Stimulated activated CD4-positive, alpha-beta T cell treated with anti-CD3 and anti-CD28 coated beads, Interleukin-1b, Interleukin-23, amount 100 ng/mL, for 24 hours (primary cell): ENCODE measurements at regions not wholly inside any gene's neighbourhood (a gene's known extent, or its start where the extent isn't known, plus 50 kb on each side); places are given as distances from the start of the nearest gene placed in this dataset.

Source experiments
- DNase-seq, 4 experiments: peaks; one replicate each; pipeline ENCODE4 v3.0.0-alpha.2; 2020; ENCODE audit warnings: low read depth in 4 of 4, low spot score in 1 of 4

GRCh38 chr21:27129694-27130093 lies 162.8 kb upstream of the ADAMTS5 start:
- DNase-seq = no peak

GRCh38 chr21:27129215-27129614 lies 162.3 kb upstream of the ADAMTS5 start:
- DNase-seq = no peak

- DNase-seq = no peak
Observed at GRCh38 chr21:27126140-27126539, 159.3 kb upstream of the ADAMTS5 start.

GRCh38 chr21:27122686-27123085 lies 155.8 kb upstream of the ADAMTS5 start:
- no peak for DNase-seq

GRCh38 chr21:27114111-27114510 lies 147.2 kb upstream of the ADAMTS5 start:
- DNase-seq = no peak

- no peak for DNase-seq
Observed at GRCh38 chr21:27112186-27112585, 145.3 kb upstream of the ADAMTS5 start.

GRCh38 chr21:27110956-27111355 lies 144.1 kb upstream of the ADAMTS5 start:
- DNase-seq = no peak

- DNase-seq = no peak
Observed at GRCh38 chr21:27108701-27109100, 141.8 kb upstream of the ADAMTS5 start.

- DNase-seq = no peak
Observed at GRCh38 chr21:27108228-27108627, 141.3 kb upstream of the ADAMTS5 start.

GRCh38 chr21:27104846-27105431 lies 138.1 kb upstream of the ADAMTS5 start:
- no peak for DNase-seq

- no peak for DNase-seq
Observed at GRCh38 chr21:27103768-27104167, 136.9 kb upstream of the ADAMTS5 start.

GRCh38 chr21:27101523-27101922 lies 134.6 kb upstream of the ADAMTS5 start:
- no peak for DNase-seq

GRCh38 chr21:27094184-27094948 lies 127.5 kb upstream of the ADAMTS5 start:
- DNase-seq = no peak

- DNase-seq = no peak
Observed at GRCh38 chr21:27086630-27087029, 119.7 kb upstream of the ADAMTS5 start.

GRCh38 chr21:27086186-27086585 lies 119.3 kb upstream of the ADAMTS5 start:
- no peak for DNase-seq

- DNase-seq = no peak
Observed at GRCh38 chr21:27085387-27085786, 118.5 kb upstream of the ADAMTS5 start.

GRCh38 chr21:27083144-27083543 lies 116.3 kb upstream of the ADAMTS5 start:
- no peak for DNase-seq

- DNase-seq = no peak
Observed at GRCh38 chr21:27082431-27083010, 115.6 kb upstream of the ADAMTS5 start.

- DNase-seq = no peak
Observed at GRCh38 chr21:27079636-27080240, 112.8 kb upstream of the ADAMTS5 start.

GRCh38 chr21:27078915-27079314 lies 112.0 kb upstream of the ADAMTS5 start:
- DNase-seq = no peak

GRCh38 chr21:27077501-27077900 lies 110.6 kb upstream of the ADAMTS5 start:
- no peak for DNase-seq

- no peak for DNase-seq
Observed at GRCh38 chr21:27076025-27076424, 109.1 kb upstream of the ADAMTS5 start.
